HFF-Myc (cell line): ENCODE measurements at regions not wholly inside any gene's neighbourhood (a gene's known extent, or its start where the extent isn't known, plus 50 kb on each side); places are given as distances from the start of the nearest gene placed in this dataset.

Experiments
- DNase-seq: peaks from one replicate; pipeline ENCODE4 v3.0.0-alpha.2; 2011; ENCODE audit warnings: low read depth; ENCODE audit errors: extremely low read depth
- H3K4me3 ChIP-seq: replicated peaks from 2 replicates; pipeline ENCODE4 v1.5.1; 2011; ENCODE audit warnings: low read depth, mild to moderate bottlenecking, control low read depth, low read length
- CTCF ChIP-seq: IDR thresholded peaks from 2 replicates; pipeline ENCODE4 v1.5.1; 2012; ENCODE audit warnings: mild to moderate bottlenecking, low read depth, low read length, control low read depth; ENCODE audit errors: missing control alignments

GRCh38 chr4:14792702-14793227 is 209.5 kb upstream of the CPEB2 start:
- no peak for DNase-seq
- H3K4me3 ChIP-seq, result no peak overlapping the region
- no peak for TF ChIP-seq CTCF

GRCh38 chr4:14800977-14801376 is 201.3 kb upstream of the CPEB2 start:
- no peak overlapping the region for H3K4me3 ChIP-seq
- DNase-seq, result no peak
- no peak for TF ChIP-seq CTCF

- no peak for DNase-seq
- no peak for TF ChIP-seq CTCF
Observed at GRCh38 chr4:14802596-14802995, 199.7 kb upstream of the CPEB2 start.

GRCh38 chr4:14807856-14808255 is 194.4 kb upstream of the CPEB2 start:
- no peak for TF ChIP-seq CTCF
- no peak for DNase-seq
- H3K4me3 ChIP-seq, result no peak overlapping the region

More at GRCh38 chr4:14802596-14802995, 199.7 kb upstream of the CPEB2 start:
- H3K4me3 ChIP-seq, result no peak overlapping the region

GRCh38 chr4:14809203-14809602 is 193.1 kb upstream of the CPEB2 start:
- no peak overlapping the region for H3K4me3 ChIP-seq
- DNase-seq, result no peak
- TF ChIP-seq CTCF, result no peak

GRCh38 chr4:14810121-14810520 is 192.2 kb upstream of the CPEB2 start:
- no peak for TF ChIP-seq CTCF
- DNase-seq, result no peak

GRCh38 chr4:14810568-14810967 is 191.7 kb upstream of the CPEB2 start:
- TF ChIP-seq CTCF, result no peak
- DNase-seq, result no peak
- no peak overlapping the region for H3K4me3 ChIP-seq

More at GRCh38 chr4:14810121-14810520, 192.2 kb upstream of the CPEB2 start:
- no peak overlapping the region for H3K4me3 ChIP-seq
